GM18511 (cell line): ENCODE measurements at regions not wholly inside any gene's neighbourhood (a gene's known extent, or its start where the extent isn't known, plus 50 kb on each side); places are given as distances from the start of the nearest gene placed in this dataset.

Experiments
- ATAC-seq: cut with Tn5 transposase; IDR thresholded peaks from one replicate; pipeline ENCODE4 v1.9.1; 2021; ENCODE audit warnings: mild to moderate bottlenecking, moderate library complexity; ENCODE audit not compliant: unreplicated experiment

GRCh38 chr20:39302312-39302711, 340.2 kb downstream of the DHX35 start:
- no peak for ATAC-seq

DNA sequence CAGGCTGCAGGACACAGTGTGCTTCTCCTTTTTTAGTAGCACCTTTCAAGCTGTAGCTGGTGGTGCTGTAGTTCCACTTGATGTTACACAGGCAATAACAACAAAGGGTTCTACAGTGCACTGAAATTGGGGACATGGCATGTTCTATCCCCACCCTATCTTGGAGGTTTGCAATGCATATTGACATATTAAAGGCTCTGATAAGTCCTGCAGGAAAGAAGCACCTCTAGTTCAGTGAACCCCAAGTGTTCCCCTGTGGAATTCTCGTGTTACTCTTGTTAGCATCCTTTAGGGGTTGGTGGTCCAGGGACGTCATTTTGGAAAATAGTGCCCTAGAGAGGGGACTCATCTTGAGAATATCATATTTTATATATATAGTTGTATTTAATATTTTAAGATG, 337.6 kb downstream of the DHX35 start:
- no peak for ATAC-seq

DNA sequence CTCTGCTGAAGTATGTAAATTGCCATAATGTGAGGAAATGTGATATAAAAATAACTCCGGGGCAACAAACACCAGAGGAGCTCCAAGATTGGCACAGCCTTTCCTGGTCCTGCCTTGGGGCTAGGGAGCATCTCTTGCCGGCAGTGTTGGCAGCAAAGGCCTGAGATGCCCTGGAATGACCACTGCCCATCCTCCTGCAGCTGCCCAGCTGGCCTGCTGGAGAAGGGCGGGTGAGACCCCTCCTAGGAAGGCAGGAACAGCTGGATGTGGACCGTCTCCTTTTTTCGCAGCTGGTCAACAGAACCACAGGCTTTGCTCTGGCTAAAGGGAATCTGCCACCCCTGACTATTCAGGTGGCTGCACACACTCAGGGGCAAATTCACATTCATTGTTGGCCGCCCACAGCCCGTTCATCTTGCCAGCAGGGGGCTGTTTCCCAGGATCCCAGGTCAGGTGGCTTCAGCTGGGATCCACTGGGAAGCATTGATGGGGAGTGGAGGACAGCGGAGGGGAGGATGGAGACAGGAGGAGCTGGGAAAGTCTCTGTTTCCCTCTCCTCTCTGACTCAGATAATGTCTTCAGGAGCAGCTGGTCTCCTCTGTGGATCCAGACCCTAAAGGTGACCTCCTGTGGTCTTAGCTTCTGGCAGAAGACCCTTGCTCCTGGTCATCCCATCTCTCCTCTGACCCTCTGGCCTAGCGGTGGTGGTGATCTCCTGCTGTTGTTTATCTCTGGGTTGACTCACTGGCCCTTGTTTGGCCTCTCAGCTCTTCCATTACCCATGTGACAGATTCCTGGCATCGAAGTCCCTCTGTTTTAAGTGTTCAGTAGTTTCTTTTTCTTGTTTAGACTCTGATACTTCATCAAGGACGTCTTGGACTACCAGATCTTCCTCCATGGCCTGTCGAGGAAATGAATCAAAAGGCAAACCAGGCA, 336.7 kb downstream of the DHX35 start:
- ATAC-seq = no peak

DNA sequence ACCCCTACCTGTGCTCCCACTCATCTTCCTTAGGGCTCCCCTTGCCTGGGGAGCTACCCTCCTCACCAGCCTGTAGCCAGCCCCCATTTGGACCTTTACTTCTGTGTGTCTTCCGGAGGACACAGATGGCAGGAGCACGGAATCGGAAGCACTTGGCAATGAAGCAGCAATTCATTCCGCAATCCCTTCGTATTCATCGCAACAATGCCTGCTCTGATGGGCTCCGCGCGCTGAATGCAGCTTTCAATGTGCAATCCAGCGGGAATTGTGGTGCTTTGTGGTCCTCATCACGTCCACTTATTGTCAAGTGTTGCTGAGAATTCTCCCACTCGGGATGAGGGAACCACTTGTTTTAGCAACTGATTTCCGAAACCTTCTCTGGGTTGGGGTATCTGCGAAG, 336.0 kb downstream of the DHX35 start:
- ATAC-seq = no peak

GRCh38 chr20:39295301-39295700, 333.2 kb downstream of the DHX35 start:
- ATAC-seq = no peak

GRCh38 chr20:39294137-39294725, 332.1 kb downstream of the DHX35 start:
- ATAC-seq = no peak

GRCh38 chr20:39292193-39292736, 330.1 kb downstream of the DHX35 start:
- no peak for ATAC-seq

DNA sequence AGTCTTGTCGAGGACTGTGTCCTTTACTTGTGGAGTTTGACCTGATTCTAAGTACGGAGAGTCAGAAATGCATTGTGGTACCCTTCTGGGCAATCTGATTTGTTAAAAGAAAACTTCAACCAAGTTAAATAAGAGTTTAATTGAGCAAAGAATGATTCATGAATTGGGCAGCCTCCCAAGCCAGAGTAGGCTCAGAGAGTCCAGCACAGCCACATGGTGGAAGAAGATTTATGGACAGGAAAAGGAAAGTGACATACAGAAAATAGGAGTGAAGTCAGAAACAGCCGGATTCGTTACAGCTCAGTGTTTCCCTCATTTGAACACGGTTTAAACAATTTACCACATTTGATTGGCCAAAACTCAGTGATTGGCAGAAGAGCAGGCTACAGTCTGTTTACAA, 329.2 kb downstream of the DHX35 start:
- no peak for ATAC-seq

GRCh38 chr20:39290575-39290974, 328.4 kb downstream of the DHX35 start:
- ATAC-seq = no peak

DNA sequence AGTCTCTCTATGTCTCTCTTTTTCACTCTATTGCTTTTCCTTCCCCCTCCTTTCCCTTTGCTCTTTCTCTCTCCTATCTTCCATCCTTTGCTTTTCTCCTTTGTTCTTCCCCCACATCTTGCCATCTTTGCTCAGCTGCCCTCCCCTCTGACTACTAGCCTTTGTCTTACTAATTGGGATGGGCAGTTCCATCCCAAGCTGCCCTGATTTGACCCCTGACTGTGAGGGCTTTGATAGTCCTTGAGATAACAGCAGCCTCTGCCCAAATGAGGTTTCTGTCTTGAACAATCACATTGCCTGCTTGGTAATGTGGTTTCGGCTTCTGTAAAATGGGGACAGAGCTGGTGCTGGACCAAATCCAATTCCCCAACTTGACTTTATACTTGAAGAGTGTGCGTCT, 327.7 kb downstream of the DHX35 start:
- no peak for ATAC-seq

GRCh38 chr20:39289316-39289715, 327.2 kb downstream of the DHX35 start:
- no peak for ATAC-seq

DNA sequence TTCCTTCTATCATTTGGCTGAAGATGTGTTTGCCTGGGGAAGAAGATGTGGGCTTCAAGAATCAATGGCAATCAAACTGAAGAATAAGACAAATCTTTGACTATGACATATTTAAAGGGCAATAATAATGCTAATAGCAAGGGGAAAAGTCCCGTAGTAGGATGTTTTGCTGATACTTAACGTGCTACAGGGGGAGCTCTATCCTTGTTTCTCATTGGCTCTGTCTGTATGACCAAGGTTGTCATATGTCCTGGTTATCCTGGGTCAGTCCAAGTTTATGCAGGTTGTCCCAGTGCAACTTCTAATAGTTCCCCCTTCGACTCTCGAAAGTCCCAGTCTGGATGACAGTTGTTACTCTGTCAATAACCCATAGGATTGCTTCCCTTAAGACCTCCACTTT, 321.3 kb downstream of the DHX35 start:
- no peak for ATAC-seq

DNA sequence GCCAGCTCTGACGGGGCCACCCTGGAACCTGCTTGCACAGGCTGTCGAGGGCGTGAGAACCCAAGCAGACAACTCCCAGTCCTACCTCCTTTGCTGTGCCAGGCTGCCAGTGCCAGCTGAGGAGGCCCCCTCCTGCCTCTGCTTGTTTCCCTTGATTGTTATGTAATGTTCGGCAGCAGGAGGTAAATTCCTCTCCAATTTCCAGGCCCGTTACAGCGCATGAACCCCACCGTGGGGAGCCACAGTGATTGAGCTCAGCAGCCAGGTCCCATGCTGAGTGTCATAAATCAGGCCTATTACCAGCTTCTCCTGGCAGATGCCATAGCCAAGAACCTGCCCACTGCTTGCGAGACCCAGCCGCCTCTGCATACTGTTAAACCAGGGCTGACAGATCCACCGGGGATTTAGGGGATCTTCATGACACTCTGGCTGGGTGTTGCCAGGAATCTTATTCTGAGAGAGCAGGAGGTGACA, 320.5 kb downstream of the DHX35 start:
- ATAC-seq = no peak

GRCh38 chr20:39280875-39281274, 318.7 kb downstream of the DHX35 start:
- ATAC-seq = no peak

DNA sequence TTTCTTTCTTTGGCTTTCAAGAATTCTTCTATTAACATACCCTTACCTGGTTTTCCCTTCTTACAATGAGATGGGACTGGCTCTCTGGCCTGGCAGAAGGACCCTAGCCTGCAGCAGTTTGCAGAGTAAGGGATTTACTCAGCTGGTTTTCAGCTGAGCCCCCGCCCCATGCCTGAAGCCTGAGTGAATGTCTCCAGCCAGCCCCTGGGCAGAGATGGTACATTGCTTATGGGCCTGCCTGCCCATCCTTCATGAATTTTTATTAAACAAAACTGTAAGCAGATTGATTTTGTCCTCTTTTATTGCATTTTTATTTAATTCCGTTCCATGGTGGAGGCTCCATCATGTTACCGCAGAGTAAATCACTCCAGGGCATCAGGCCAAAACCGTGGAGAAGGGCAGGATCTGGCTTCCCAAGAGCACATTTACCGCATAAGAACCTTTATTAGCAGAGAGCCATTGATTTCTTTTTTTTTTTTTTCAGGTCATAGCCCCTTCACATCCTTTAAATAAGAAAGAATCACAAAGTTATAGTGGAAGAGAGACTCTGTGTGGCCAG, 316.2 kb downstream of the DHX35 start:
- no peak for ATAC-seq

DNA sequence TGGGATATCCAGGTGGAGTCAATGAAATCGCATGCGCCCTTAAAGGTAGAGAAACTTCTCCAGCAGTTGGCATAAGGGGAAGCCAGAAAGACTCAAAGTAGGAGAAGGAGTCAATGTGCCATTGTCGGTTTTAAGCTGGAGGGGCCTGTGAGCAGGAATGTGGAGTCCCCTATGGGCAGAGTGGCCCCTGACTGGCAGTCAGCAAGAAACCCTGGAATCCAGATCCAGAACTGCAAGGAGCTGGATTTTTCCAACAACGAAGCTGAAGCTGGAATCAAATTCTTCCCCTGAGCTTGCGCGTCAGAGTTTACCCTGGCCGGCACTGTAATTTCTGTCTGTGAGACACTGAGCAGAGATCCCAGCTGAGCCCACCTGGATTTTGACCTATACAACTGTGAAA, 315.0 kb downstream of the DHX35 start:
- no peak for ATAC-seq

GRCh38 chr20:39270837-39271604, 308.9 kb downstream of the DHX35 start:
- ATAC-seq = no peak

DNA sequence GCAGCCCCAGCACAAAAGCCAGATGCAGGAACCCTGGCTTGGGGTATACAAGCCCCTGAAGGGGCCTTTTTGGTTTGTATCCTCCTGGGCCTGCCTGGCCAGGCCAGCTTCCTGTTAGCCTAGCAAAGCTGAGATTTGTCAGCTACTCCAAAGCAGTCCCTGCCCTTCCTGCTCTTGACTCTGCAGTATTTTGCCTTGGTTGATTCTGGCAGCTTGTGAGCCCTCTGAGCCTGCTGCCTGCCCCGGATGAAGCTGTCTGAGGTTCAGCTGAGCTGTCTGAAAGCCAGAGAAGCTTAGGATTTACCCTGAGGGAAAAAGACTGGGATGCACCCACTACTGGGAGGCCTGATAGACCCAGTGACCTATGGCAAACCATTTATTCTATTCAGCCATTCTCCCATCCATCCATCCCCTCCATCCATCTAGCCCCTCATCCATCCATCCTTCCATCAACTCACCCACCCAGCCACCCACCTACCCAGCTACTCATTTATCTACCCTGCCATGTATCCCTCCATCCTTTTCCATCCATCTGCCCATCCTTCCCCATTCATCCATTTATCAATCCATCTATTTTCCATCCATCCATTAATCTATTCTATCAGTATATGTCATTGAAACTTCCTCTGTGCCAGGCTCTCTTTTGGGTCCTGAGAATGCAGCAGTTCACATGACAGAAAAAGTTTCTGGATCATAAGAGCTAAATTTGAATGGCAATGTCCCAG, 307.5 kb downstream of the DHX35 start:
- no peak for ATAC-seq

DNA sequence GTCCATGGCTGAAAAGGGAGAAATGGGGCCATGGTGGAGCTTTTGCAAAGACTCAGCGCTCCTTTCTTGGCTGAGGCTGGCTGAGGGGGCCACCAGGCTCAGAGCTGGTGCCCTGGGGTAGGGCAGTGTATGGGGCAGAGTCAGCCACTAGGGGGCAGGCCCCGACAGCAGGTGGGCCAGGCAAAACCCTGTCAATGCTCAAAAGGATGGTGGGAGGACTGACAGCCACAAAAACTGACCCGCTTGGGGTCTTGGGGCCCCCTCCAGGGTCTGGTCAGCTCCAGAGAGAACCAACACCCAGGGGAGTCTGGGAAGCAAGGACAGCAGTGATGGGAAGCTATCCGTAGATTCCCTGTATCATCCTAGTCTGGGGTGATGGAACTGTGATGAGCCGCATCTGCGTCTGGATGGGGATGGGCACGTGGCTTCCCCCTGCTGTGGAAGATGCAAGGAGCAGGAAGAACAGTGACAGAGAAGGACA, 306.9 kb downstream of the DHX35 start:
- no peak for ATAC-seq

GRCh38 chr20:39268491-39268951, 306.4 kb downstream of the DHX35 start:
- ATAC-seq = no peak
